GM21447 (cell line): ENCODE measurements at regions not wholly inside any gene's neighbourhood (a gene's known extent, or its start where the extent isn't known, plus 50 kb on each side); places are given as distances from the start of the nearest gene placed in this dataset.
A peak's percentile ranks its signal among the peaks of the same experiment; 100 is the strongest.
"Not testable (repeated sequence)": the region's sequence is repeated elsewhere in the genome, so short reads cannot be mapped to it uniquely, and the experiment has no call there.

Source experiments
- ATAC-seq: cut with Tn5 transposase; IDR thresholded peaks from one replicate; pipeline ENCODE4 v1.9.1; 2021; ENCODE audit not compliant: unreplicated experiment

GRCh38 chr10:33039181-33039580 is 81.2 kb upstream of the ITGB1 start:
- ATAC-seq, result no peak

GRCh38 chr10:33038672-33039071 is 80.6 kb upstream of the ITGB1 start:
- ATAC-seq, result no peak

- ATAC-seq, result no peak
Observed at GRCh38 chr10:33037726-33038125, 79.7 kb upstream of the ITGB1 start.

- no peak for ATAC-seq
Observed at GRCh38 chr10:33036670-33037069, 78.6 kb upstream of the ITGB1 start.

GRCh38 chr10:33035411-33035810 is 77.4 kb upstream of the ITGB1 start:
- no peak for ATAC-seq

- ATAC-seq, result no peak
Observed at GRCh38 chr10:33034931-33035330, 76.9 kb upstream of the ITGB1 start.

- ATAC-seq, result no peak
Observed at GRCh38 chr10:33032654-33033151, 74.7 kb upstream of the ITGB1 start.

GRCh38 chr10:33031815-33032653 is 74.0 kb upstream of the ITGB1 start:
- no peak for ATAC-seq

GRCh38 chr10:33031171-33031570 is 73.1 kb upstream of the ITGB1 start:
- ATAC-seq, result no peak

- not testable (repeated sequence) for ATAC-seq
Observed at GRCh38 chr10:33028515-33028914, 70.5 kb upstream of the ITGB1 start.

GRCh38 chr10:33027088-33027487 is 69.1 kb upstream of the ITGB1 start:
- ATAC-seq, result no peak

- ATAC-seq, result no peak
Observed at GRCh38 chr10:33026422-33026821, 68.4 kb upstream of the ITGB1 start.

GRCh38 chr10:33025910-33026309 is 67.9 kb upstream of the ITGB1 start:
- no peak for ATAC-seq

GRCh38 chr10:33025039-33025438 is 67.0 kb upstream of the ITGB1 start:
- ATAC-seq, result peak; percentile 88

GRCh38 chr10:33022691-33023090 is 64.7 kb upstream of the ITGB1 start:
- no peak for ATAC-seq

- no peak for ATAC-seq
Observed at GRCh38 chr10:33022090-33022489, 64.1 kb upstream of the ITGB1 start.

- no peak for ATAC-seq
Observed at GRCh38 chr10:33016988-33017387, 59.0 kb upstream of the ITGB1 start.

- ATAC-seq, result no peak
Observed at GRCh38 chr10:33015761-33016547, 57.9 kb upstream of the ITGB1 start.

GRCh38 chr10:33013331-33013730 is 55.3 kb upstream of the ITGB1 start:
- ATAC-seq, result not testable (repeated sequence)

GRCh38 chr10:33012306-33012705 is 54.3 kb upstream of the ITGB1 start:
- ATAC-seq, result no peak

GRCh38 chr10:33010132-33011037 is 52.4 kb upstream of the ITGB1 start:
- no peak for ATAC-seq
